ENCODE measurements at regions not wholly inside any gene's neighbourhood (a gene's known extent, or its start where the extent isn't known, plus 50 kb on each side); places are given as distances from the start of the nearest gene placed in this dataset.

GRCh38 chr2:145800151-145801091 is 1280.5 kb upstream of the ZEB2 start:
- TF ChIP-seq POLR2AphosphoS5 (IDR thresholded peaks at IDR 0.05) (no peak), POLR2A (IDR thresholded peaks at IDR 0.05) (no peak)
- TF ChIP-seq, protein P1, sequence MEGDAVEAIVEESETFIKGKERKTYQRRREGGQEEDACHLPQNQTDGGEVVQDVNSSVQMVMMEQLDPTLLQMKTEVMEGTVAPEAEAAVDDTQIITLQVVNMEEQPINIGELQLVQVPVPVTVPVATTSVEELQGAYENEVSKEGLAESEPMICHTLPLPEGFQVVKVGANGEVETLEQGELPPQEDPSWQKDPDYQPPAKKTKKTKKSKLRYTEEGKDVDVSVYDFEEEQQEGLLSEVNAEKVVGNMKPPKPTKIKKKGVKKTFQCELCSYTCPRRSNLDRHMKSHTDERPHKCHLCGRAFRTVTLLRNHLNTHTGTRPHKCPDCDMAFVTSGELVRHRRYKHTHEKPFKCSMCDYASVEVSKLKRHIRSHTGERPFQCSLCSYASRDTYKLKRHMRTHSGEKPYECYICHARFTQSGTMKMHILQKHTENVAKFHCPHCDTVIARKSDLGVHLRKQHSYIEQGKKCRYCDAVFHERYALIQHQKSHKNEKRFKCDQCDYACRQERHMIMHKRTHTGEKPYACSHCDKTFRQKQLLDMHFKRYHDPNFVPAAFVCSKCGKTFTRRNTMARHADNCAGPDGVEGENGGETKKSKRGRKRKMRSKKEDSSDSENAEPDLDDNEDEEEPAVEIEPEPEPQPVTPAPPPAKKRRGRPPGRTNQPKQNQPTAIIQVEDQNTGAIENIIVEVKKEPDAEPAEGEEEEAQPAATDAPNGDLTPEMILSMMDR (IDR thresholded peaks at IDR 0.05) = no peak

Data from suprapubic skin (tissue), 4 donors.